GM23338 (cell line): ENCODE measurements at regions not wholly inside any gene's neighbourhood (a gene's known extent, or its start where the extent isn't known, plus 50 kb on each side); places are given as distances from the start of the nearest gene placed in this dataset.

Experiments
- ATAC-seq: fragments of 200-7000 bp; cut with Tn5 transposase; 3 replicates; pipeline ENCODE4 v1.9.1; 2020
- DNase-seq: peaks from one replicate; pipeline ENCODE4 v3.0.0-alpha.2; 2015; ENCODE audit warnings: low spot score
- H2AFZ ChIP-seq: fragments of 200-600 bp; sonication (generic); 2 replicates; pipeline ENCODE4 v1.8.0; 2016; ENCODE audit warnings: antibody characterized with exemption, mild to moderate bottlenecking, moderate library complexity
- H3F3A ChIP-seq: fragments of 200-600 bp; sonication (generic); replicated peaks from 2 replicates; pipeline ENCODE4 v1.8.0; 2017; ENCODE audit warnings: antibody characterized with exemption, mixed run types, low read depth
- H3K27ac ChIP-seq: fragments of 200-600 bp; sonication (generic); 2 replicates; pipeline ENCODE4 v1.6.1; 2016; ENCODE audit warnings: low read depth
- H3K27me3 ChIP-seq: fragments of 200-600 bp; sonication (generic); 2 replicates; pipeline ENCODE4 v1.8.0; 2016; ENCODE audit warnings: mild to moderate bottlenecking, mixed run types, moderate library complexity; ENCODE audit not compliant: insufficient read depth
- H3K36me3 ChIP-seq: fragments of 200-600 bp; sonication (generic); 2 replicates; pipeline ENCODE4 v1.8.0; 2016; ENCODE audit warnings: mild to moderate bottlenecking; ENCODE audit not compliant: insufficient read depth
- H3K4me1 ChIP-seq: fragments of 200-600 bp; sonication (generic); 2 replicates; pipeline ENCODE4 v1.8.0; 2016; ENCODE audit warnings: mild to moderate bottlenecking, moderate library complexity; ENCODE audit not compliant: insufficient read depth
- H3K4me2 ChIP-seq: fragments of 200-600 bp; sonication (generic); 2 replicates; pipeline ENCODE4 v1.7.1; 2017; ENCODE audit warnings: mixed run types
- H3K4me3 ChIP-seq: fragments of 200-600 bp; sonication (generic); 2 replicates; pipeline ENCODE4 v1.6.1; 2016; ENCODE audit warnings: mixed run types
- H3K79me2 ChIP-seq: fragments of 200-600 bp; sonication (generic); replicated peaks from 2 replicates; pipeline ENCODE4 v1.8.0; 2017; ENCODE audit warnings: mild to moderate bottlenecking; ENCODE audit not compliant: insufficient read depth
- H3K9me2 ChIP-seq: fragments of 200-600 bp; sonication (generic); 2 replicates; pipeline ENCODE4 v1.8.0; 2017; ENCODE audit not compliant: insufficient read depth
- H4K20me1 ChIP-seq: fragments of 200-600 bp; sonication (generic); replicated peaks from 2 replicates; pipeline ENCODE4 v1.8.0; 2017; ENCODE audit warnings: mild to moderate bottlenecking; ENCODE audit not compliant: insufficient read depth
- H3K27ac Mint-ChIP-seq: 2 replicates; pipeline ENCODE4 v1.8.0; 2020; ENCODE audit warnings: inconsistent platforms, mild to moderate bottlenecking, moderate library complexity, mixed read lengths
- H3K27me3 Mint-ChIP-seq: 3 replicates; pipeline ENCODE4 v1.8.0; 2022; ENCODE audit warnings: low read depth, mild to moderate bottlenecking, moderate library complexity, mixed read lengths, inconsistent platforms; ENCODE audit not compliant: insufficient read depth, poor library complexity
- H3K36me3 Mint-ChIP-seq: 3 replicates; pipeline ENCODE4 v1.8.0; 2021; ENCODE audit warnings: low read depth, mild to moderate bottlenecking, inconsistent platforms, moderate library complexity, mixed read lengths
- H3K4me1 Mint-ChIP-seq: 3 replicates; pipeline ENCODE4 v1.8.0; 2020; ENCODE audit warnings: mild to moderate bottlenecking, inconsistent platforms, mixed read lengths
- H3K4me3 Mint-ChIP-seq: 3 replicates; pipeline ENCODE4 v1.8.0; 2021; ENCODE audit warnings: moderate library complexity, mild to moderate bottlenecking, inconsistent platforms, mixed read lengths
- H3K9me3 Mint-ChIP-seq: 3 replicates; pipeline ENCODE4 v1.8.0; 2020; ENCODE audit warnings: moderate library complexity, mild to moderate bottlenecking, inconsistent platforms, mixed read lengths
- CREB1 ChIP-seq: fragments of 250-450 bp; sonication (Bioruptor Pico); IDR thresholded peaks from 2 replicates; pipeline ENCODE4 v1.5.0; 2020; ENCODE audit warnings: low read depth, mild to moderate bottlenecking, moderate library complexity
- EZH2 ChIP-seq: fragments of 200-600 bp; sonication (generic); IDR thresholded peaks from one replicate; pipeline ENCODE4 v1.8.0; 2017; ENCODE audit warnings: antibody characterized with exemption, mild to moderate bottlenecking, low read depth; ENCODE audit not compliant: unreplicated experiment
- EZH2phosphoT487 ChIP-seq: fragments of 200-600 bp; sonication (generic); IDR thresholded peaks from one replicate; pipeline ENCODE4 v1.8.1; 2018; ENCODE audit warnings: antibody characterized with exemption; ENCODE audit not compliant: unreplicated experiment
- JUNB ChIP-seq: IDR thresholded peaks from one replicate; pipeline ENCODE4 v1.6.1; 2016; ENCODE audit warnings: antibody characterized with exemption; ENCODE audit not compliant: unreplicated experiment
- NANOG ChIP-seq: IDR thresholded peaks from 2 replicates; pipeline ENCODE4 v1.6.1; 2016; ENCODE audit warnings: antibody characterized with exemption, borderline replicate concordance
- POLR2AphosphoS5 ChIP-seq: IDR thresholded peaks from 2 replicates; pipeline ENCODE4 v1.6.1; 2016; ENCODE audit warnings: antibody characterized with exemption, low read depth
- REST ChIP-seq: IDR thresholded peaks from one replicate; pipeline ENCODE4 v1.6.1; 2018; ENCODE audit warnings: antibody characterized with exemption; ENCODE audit not compliant: unreplicated experiment
- STAT1 ChIP-seq: IDR thresholded peaks from one replicate; pipeline ENCODE4 v1.6.1; 2016; ENCODE audit warnings: antibody characterized with exemption; ENCODE audit not compliant: unreplicated experiment
- ZNF114 ChIP-seq: fragments of 250-450 bp; sonication (Bioruptor Pico); IDR thresholded peaks from 2 replicates; pipeline ENCODE4 v1.5.0; 2020; ENCODE audit warnings: mild to moderate bottlenecking, moderate library complexity
- ZNF331 ChIP-seq: fragments of 250-450 bp; sonication (Bioruptor Pico); IDR thresholded peaks from 2 replicates; pipeline ENCODE4 v1.5.0; 2020; ENCODE audit warnings: low read depth, mild to moderate bottlenecking, moderate library complexity
- ZNF462 ChIP-seq: fragments of 250-450 bp; sonication (Bioruptor Pico); IDR thresholded peaks from 2 replicates; pipeline ENCODE4 v1.5.0; 2020; ENCODE audit warnings: mild to moderate bottlenecking, moderate library complexity
- TF ChIP-seq, protein P1 (sequence below): IDR thresholded peaks from 2 replicates; pipeline ENCODE4 v1.6.1; 2016; ENCODE audit warnings: antibody characterized with exemption
- TF ChIP-seq, protein P2 (sequence below), 2 experiments: fragments of 200-600 bp in 1 of 2; sonication (generic) in 1 of 2; conservative IDR thresholded peaks; 2 replicates each; pipeline versions ENCODE4 v1.5.1 to v1.6.1; 2016 to 2017; ENCODE audit warnings: antibody characterized with exemption in 2 of 2, low read depth in 2 of 2, mild to moderate bottlenecking in 2 of 2, moderate library complexity in 1 of 2

DNA sequence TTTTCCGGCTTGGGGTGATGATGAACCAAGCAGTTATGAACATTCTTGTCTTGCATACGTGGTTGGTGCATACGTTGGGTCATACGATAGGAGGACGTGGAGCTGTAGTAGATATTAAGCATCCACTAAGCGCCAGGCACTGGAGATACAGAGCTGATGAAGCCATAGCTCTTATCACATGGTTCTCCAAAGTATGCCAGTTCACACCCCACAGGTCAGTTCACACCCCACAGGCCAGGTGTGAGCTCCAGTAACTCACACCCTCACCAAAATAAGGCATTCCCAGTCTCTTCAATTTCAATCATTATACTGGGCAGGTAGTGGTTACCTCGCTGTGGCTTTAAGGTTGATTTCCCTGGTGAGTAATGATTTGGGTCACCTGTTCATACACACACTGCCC is 335.5 kb downstream of the FOXL1 start:
- H3K9me3 Mint-ChIP-seq, result no peaks in the 10 kb centered on the region; the same call in 2 of the 3 replicates
- no peak overlapping the region for H3K27ac Mint-ChIP-seq
- no peak overlapping the region for H2AFZ ChIP-seq
- ATAC-seq (no peak), DNase-seq (no peak)
- H3K27me3 ChIP-seq, result no peaks in the 10 kb centered on the region
- H3K36me3 Mint-ChIP-seq, result no peaks in the 10 kb centered on the region
- H3K4me1 ChIP-seq, result no peaks in the 10 kb centered on the region
- no peaks in the 10 kb centered on the region for H3K9me2 ChIP-seq
- no peak overlapping the region for H3K4me3 ChIP-seq
- TF ChIP-seq EZH2 (no peak), JUNB (no peak), EZH2phosphoT487 (no peak), ZNF462 (CRISPR knock-in tag) (no peak), REST (no peak), POLR2AphosphoS5 (no peak), NANOG (no peak), STAT1 (no peak), ZNF114 (CRISPR knock-in tag) (no peak), ZNF331 (CRISPR knock-in tag) (no peak), CREB1 (CRISPR knock-in tag) (no peak)
- TF ChIP-seq, protein P1, sequence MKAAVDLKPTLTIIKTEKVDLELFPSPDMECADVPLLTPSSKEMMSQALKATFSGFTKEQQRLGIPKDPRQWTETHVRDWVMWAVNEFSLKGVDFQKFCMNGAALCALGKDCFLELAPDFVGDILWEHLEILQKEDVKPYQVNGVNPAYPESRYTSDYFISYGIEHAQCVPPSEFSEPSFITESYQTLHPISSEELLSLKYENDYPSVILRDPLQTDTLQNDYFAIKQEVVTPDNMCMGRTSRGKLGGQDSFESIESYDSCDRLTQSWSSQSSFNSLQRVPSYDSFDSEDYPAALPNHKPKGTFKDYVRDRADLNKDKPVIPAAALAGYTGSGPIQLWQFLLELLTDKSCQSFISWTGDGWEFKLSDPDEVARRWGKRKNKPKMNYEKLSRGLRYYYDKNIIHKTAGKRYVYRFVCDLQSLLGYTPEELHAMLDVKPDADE, result no peak
- TF ChIP-seq, protein P2, sequence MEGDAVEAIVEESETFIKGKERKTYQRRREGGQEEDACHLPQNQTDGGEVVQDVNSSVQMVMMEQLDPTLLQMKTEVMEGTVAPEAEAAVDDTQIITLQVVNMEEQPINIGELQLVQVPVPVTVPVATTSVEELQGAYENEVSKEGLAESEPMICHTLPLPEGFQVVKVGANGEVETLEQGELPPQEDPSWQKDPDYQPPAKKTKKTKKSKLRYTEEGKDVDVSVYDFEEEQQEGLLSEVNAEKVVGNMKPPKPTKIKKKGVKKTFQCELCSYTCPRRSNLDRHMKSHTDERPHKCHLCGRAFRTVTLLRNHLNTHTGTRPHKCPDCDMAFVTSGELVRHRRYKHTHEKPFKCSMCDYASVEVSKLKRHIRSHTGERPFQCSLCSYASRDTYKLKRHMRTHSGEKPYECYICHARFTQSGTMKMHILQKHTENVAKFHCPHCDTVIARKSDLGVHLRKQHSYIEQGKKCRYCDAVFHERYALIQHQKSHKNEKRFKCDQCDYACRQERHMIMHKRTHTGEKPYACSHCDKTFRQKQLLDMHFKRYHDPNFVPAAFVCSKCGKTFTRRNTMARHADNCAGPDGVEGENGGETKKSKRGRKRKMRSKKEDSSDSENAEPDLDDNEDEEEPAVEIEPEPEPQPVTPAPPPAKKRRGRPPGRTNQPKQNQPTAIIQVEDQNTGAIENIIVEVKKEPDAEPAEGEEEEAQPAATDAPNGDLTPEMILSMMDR (conservative IDR thresholded peaks at IDR 0.05; ENCODE audit: low read depth in 2 of 2), result no peak
- H3K27ac ChIP-seq, result no peak overlapping the region
- H4K20me1 ChIP-seq, result no peaks in the 10 kb centered on the region
- H3K4me2 ChIP-seq, result no peak overlapping the region
- peaks cover 3% of the 10 kb centered on the region for H3K27me3 Mint-ChIP-seq
- H3K4me3 Mint-ChIP-seq, result no peak overlapping the region
- H3F3A ChIP-seq, result no peaks in the 10 kb centered on the region
- H3K79me2 ChIP-seq, result no peaks in the 10 kb centered on the region
- H3K36me3 ChIP-seq, result no peaks in the 10 kb centered on the region
- peaks cover 3% of the 10 kb centered on the region; the same call in 1 of the 3 replicates for H3K4me1 Mint-ChIP-seq
